DMS153 treated with DMSO at 0.1 percent for 48 hours (cell line): ENCODE measurements at regions not wholly inside any gene's neighbourhood (a gene's known extent, or its start where the extent isn't known, plus 50 kb on each side); places are given as distances from the start of the nearest gene placed in this dataset.

Experiments used
- DNase-seq: peaks from one replicate; lab custom pipeline; 2025; ENCODE audit not compliant: unreplicated experiment; lab: John Stamatoyannopoulos, UW

- no peak for DNase-seq
Observed at GRCh38 chr1:234975941-234976860, 152.4 kb downstream of the TOMM20 start.

- peak; percentile 63 for DNase-seq
Observed at GRCh38 chr1:234975122-234975940, 153.3 kb downstream of the TOMM20 start.

GRCh38 chr1:234973426-234974250 lies 155.0 kb downstream of the TOMM20 start:
- DNase-seq = peak; percentile 71

GRCh38 chr1:234972411-234973191 lies 156.0 kb downstream of the TOMM20 start:
- DNase-seq = no peak

- DNase-seq = no peak
Observed at GRCh38 chr1:234971586-234972297, 156.9 kb downstream of the TOMM20 start.

- no peak for DNase-seq
Observed at GRCh38 chr1:234970731-234971476, 157.7 kb downstream of the TOMM20 start.

GRCh38 chr1:234970401-234970730 lies 158.3 kb downstream of the TOMM20 start:
- no peak for DNase-seq

- DNase-seq = no peak
Observed at GRCh38 chr1:234969581-234970400, 158.8 kb downstream of the TOMM20 start.

GRCh38 chr1:234969011-234969441 lies 159.6 kb downstream of the TOMM20 start:
- DNase-seq = no peak

- no peak for DNase-seq
Observed at GRCh38 chr1:234968451-234968850, 160.2 kb downstream of the TOMM20 start.

- DNase-seq = no peak
Observed at GRCh38 chr1:234967121-234967520, 161.5 kb downstream of the TOMM20 start.

GRCh38 chr1:234965111-234965510 lies 163.5 kb downstream of the TOMM20 start:
- no peak for DNase-seq

- no peak for DNase-seq
Observed at GRCh38 chr1:234963904-234964702, 164.5 kb downstream of the TOMM20 start.

- no peak for DNase-seq
Observed at GRCh38 chr1:234963180-234963903, 165.3 kb downstream of the TOMM20 start.

GRCh38 chr1:234962340-234962989 lies 166.2 kb downstream of the TOMM20 start:
- DNase-seq = no peak
